GM21367 (cell line): ENCODE measurements at regions not wholly inside any gene's neighbourhood (a gene's known extent, or its start where the extent isn't known, plus 50 kb on each side); places are given as distances from the start of the nearest gene placed in this dataset.
"Not testable (repeated sequence)": the region's sequence is repeated elsewhere in the genome, so short reads cannot be mapped to it uniquely, and the experiment has no call there.

Source experiments
- ATAC-seq: cut with Tn5 transposase; IDR thresholded peaks from one replicate; pipeline ENCODE4 v1.9.1; 2021; ENCODE audit not compliant: unreplicated experiment

- ATAC-seq = not testable (repeated sequence)
Measured at GRCh38 chr6:170213637-170214018, 77.2 kb downstream of the DLL1 start.

DNA sequence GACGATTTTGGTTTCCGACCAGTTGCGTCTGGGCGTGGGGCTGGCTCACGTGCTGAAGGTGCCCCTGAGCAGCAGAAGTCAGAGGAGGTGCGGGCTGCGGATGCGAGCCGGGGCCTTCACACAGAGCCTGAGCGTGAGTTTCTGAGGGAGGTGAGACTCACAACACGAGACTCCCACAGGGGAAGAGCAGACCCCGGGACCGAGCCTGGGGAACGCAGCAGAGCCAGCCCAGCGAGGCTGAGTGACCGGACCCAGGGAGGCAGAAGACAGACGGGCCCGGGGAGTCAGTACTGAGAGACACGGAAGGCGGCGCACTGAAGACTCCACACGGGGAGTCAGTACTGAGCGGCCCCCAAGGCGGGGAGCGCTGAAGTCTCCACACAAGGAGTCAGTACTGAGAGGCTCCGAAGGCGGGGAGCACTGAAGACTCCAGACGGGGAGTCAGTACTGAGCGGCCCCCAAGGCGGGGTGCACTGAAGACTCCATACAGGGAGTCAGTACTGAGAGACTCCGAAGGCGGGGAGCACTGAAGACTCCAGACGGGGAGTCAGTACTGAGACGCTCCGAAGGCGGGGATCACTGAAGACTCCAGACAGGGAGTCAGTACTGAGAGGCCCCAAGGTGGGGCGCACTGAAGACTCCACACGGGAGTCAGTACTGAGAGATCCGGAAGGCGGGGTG is 77.8 kb downstream of the DLL1 start:
- no peak for ATAC-seq

GRCh38 chr6:170212051-170212756 is 78.7 kb downstream of the DLL1 start:
- no peak for ATAC-seq

DNA sequence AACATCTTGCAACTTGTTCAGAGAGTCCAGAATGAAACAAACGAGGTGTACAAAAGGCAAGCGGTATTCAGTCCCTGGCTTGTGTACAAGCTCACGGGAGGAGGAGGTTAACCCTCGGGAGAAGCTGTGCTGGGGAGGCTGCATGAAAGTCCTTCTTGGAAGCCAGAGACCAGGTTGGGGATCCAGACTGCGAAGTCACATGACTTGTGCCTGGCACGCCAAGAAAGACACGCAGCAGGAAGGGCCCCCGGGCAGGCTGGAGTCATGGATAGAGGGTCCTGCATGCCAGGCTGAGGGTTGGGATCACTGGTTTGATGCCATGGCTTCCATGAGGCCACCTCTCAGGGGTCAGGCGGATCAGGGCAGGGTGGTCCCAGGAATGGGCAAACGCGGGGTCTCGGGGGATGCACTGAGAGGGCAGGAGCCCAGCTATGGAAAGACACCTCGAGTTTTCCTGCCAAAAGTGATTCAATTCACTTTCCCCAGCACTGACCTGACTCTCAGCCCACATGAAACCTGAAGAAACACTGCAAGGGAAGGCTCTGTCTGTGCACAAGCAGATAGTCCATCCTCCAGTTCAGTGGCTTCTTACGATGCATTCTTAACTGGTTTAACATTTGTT is 79.4 kb downstream of the DLL1 start:
- ATAC-seq = no peak

- ATAC-seq = no peak
Measured at GRCh38 chr6:170210651-170211403, 80.1 kb downstream of the DLL1 start.

GRCh38 chr6:170210026-170210390 is 80.9 kb downstream of the DLL1 start:
- no peak for ATAC-seq

DNA sequence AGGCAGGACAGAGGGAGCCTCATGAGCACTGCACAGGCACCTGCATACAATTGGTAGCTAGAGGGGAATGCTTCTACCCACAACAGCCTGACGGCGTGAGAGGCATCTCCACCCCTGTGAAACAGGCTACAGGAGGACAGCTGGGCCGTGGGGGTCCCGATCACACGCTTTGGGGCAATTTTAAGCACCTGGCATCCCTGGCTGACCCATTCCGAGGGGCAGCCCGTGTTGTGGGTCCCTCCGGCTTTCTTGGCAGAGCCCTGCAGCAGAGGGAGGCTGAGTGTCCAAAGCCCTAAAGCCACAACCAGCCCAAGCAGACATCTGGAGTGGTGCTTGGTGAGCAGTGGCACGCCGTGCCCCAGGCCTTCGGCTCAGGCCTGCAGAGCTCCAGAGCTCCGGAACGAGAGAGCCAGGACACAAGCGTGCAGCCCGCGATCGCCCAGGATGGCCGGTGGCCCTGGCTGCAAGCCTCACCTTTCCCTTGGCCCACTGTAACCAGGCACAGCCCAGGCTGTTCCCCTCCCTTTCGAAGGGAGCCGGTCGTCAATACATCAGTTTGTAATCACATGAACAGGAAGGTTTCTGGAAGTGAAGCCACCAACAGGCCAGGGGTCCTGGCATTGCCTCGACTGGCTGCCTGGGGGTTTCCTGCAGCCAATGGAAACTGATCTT is 81.4 kb downstream of the DLL1 start:
- no peak for ATAC-seq

- ATAC-seq = no peak
Measured at GRCh38 chr6:170208651-170209353, 82.1 kb downstream of the DLL1 start.

- ATAC-seq = no peak
Measured at GRCh38 chr6:170208182-170208601, 82.7 kb downstream of the DLL1 start.

DNA sequence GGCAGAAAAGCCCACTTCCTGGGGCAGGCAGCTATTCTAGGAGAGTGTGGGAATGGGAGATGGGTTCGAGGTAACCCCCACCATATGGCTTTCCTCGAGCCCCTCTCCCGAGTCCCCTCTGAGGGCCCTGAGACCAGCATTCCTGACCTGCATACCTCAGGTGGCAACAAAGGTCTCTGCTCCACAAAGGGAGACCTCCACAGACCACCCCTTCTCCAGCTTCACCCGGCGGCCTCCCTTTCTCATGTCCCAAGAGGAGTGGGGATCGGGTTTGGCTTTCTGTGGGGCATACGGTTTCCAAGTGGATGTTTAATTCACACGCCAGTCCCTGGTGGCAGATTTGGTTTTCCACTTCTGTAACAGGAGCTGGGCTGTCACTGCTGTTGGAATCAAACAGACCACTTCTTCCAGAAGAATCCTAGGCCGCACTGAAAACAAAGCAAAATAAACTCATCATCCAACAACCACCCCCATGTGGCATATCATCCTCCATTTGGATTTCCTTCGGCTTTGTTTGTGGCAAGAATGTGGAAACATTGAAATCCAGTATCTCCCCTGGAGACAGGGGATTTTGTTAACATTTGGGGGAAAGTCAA is 83.2 kb downstream of the DLL1 start:
- no peak for ATAC-seq

- no peak for ATAC-seq
Measured at GRCh38 chr6:170206851-170207431, 83.9 kb downstream of the DLL1 start.

- ATAC-seq = no peak
Measured at GRCh38 chr6:170206317-170206621, 84.6 kb downstream of the DLL1 start.

- ATAC-seq = no peak
Measured at GRCh38 chr6:170205534-170206316, 85.2 kb downstream of the DLL1 start.

- no peak for ATAC-seq
Measured at GRCh38 chr6:170205126-170205525, 85.8 kb downstream of the DLL1 start.

- no peak for ATAC-seq
Measured at GRCh38 chr6:170203212-170203611, 87.7 kb downstream of the DLL1 start.

DNA sequence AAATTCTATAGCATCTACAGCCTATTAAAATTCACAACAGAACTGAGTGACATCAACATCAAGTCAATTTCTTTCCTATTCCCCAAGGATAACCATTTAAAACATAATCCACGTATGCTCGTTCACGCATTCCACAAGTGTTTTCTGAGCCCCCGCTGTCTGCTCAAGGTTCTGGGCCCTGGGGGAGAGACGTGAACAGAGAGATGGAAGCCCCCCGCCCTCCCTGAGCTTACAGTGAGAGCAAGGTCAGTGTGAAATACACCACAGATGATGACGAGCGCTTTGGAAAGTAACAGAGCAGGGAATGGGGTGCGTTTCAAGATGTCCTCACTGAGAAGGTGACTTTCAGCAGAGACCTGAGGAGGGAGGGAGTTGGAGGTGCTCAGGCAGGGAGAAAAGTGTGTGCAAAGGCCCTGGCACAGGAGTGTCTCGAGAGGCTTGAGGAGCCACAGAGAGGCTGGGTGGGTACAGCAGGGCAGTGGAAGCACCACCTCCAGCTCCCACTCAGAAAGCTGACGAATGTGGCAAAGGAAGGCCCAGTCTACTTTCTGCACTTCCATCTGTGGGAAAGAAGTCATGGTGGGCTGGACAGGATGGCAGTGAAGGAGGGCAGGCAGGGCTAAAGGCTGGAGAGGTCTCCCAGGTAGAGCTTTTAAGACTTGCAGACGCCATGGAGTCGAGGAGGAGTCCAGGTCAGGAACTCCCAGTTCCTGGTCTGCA is 88.3 kb downstream of the DLL1 start:
- no peak for ATAC-seq

DNA sequence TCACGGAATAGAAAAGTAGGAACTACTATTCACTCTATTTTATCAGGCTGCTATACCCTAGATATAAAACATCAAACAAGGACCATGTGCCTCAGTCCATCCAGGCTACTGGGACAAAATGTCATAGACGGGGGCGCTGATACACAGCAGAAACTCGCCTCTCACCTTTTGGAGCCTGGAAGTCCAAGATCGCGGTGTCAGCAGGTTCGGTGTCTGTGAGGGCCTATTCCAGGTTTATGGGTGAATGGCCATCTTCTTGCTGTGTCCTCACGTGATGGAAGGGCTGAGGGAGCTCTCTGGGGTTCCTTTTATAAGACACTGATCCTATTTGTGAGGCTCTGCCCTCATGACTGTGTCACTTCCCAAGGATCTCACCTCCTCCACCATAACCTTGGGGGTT is 89.5 kb downstream of the DLL1 start:
- ATAC-seq = no peak

GRCh38 chr6:170200458-170200891 is 90.4 kb downstream of the DLL1 start:
- no peak for ATAC-seq
